Uterus (tissue), 2 donors: ENCODE measurements at regions not wholly inside any gene's neighbourhood (a gene's known extent, or its start where the extent isn't known, plus 50 kb on each side); places are given as distances from the start of the nearest gene placed in this dataset.

Source experiments
- POLR2A ChIP-seq, 2 donors: fragments of 450-650 bp; IDR thresholded peaks; one replicate each; pipeline ENCODE4 v1.6.1; 2016; ENCODE audit warnings: antibody characterized with exemption in 2 of 2, mild to moderate bottlenecking in 1 of 2, moderate library complexity in 1 of 2
- TF ChIP-seq, protein P1 (sequence below), 4 experiments: fragments of 200-600 bp in 2 of 4; fragments of 450-650 bp in 2 of 4; sonication (generic) in 2 of 4; IDR thresholded peaks; one replicate each; pipeline ENCODE4 v1.5.1; 2016 to 2019; ENCODE audit warnings: antibody characterized with exemption in 4 of 4, mild to moderate bottlenecking in 2 of 4, moderate library complexity in 1 of 4

- no peak for TF ChIP-seq POLR2A (IDR thresholded peaks at IDR 0.05)
- TF ChIP-seq, protein P1, sequence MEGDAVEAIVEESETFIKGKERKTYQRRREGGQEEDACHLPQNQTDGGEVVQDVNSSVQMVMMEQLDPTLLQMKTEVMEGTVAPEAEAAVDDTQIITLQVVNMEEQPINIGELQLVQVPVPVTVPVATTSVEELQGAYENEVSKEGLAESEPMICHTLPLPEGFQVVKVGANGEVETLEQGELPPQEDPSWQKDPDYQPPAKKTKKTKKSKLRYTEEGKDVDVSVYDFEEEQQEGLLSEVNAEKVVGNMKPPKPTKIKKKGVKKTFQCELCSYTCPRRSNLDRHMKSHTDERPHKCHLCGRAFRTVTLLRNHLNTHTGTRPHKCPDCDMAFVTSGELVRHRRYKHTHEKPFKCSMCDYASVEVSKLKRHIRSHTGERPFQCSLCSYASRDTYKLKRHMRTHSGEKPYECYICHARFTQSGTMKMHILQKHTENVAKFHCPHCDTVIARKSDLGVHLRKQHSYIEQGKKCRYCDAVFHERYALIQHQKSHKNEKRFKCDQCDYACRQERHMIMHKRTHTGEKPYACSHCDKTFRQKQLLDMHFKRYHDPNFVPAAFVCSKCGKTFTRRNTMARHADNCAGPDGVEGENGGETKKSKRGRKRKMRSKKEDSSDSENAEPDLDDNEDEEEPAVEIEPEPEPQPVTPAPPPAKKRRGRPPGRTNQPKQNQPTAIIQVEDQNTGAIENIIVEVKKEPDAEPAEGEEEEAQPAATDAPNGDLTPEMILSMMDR (IDR thresholded peaks at IDR 0.05): no peak
Observed at GRCh38 chr12:67446716-67447115, 177.6 kb downstream of the CAND1 start.
